ENCODE measurements at regions not wholly inside any gene's neighbourhood (a gene's known extent, or its start where the extent isn't known, plus 50 kb on each side); places are given as distances from the start of the nearest gene placed in this dataset.
"Not testable (repeated sequence)": the region's sequence is repeated elsewhere in the genome, so short reads cannot be mapped to it uniquely, and the experiment has no call there.

DNA sequence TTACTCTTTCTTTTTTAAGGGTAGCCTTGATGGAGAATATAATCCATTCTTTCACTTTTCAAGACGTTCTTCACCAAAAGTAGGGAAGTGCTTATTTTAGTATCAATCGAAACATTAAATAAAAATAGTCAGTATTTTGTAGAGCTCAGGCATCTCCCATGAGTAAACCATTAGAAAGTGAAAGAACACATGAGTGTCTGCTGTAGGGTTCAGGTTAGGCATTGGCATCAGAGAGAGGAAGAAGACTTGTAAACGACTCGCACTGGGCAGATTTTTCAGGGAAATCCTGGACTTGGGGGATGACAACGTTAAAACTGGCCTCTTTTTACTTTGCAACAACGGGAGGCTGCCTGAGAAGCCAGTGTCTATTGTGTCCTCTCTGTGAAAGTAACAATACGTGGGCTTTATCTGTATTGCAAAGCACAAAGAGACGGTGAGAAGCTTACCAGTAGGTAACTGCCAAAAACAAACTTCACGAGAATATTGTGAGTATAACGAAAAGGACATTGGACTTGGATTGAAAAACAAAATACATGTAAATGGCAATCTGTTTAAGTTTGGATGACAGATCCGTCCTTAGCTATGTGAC is 451.7 kb downstream of the PYDC2 start:
- 80 to 83% methylated on average over 11 of the region's 11 CpGs for WGBS, 2 donors
- DNase-seq (ENCODE audit: low spot score in 2 of 2): no peak
- TF ChIP-seq POLR2A (IDR thresholded peaks at IDR 0.05): no peak
- TF ChIP-seq, protein P1, sequence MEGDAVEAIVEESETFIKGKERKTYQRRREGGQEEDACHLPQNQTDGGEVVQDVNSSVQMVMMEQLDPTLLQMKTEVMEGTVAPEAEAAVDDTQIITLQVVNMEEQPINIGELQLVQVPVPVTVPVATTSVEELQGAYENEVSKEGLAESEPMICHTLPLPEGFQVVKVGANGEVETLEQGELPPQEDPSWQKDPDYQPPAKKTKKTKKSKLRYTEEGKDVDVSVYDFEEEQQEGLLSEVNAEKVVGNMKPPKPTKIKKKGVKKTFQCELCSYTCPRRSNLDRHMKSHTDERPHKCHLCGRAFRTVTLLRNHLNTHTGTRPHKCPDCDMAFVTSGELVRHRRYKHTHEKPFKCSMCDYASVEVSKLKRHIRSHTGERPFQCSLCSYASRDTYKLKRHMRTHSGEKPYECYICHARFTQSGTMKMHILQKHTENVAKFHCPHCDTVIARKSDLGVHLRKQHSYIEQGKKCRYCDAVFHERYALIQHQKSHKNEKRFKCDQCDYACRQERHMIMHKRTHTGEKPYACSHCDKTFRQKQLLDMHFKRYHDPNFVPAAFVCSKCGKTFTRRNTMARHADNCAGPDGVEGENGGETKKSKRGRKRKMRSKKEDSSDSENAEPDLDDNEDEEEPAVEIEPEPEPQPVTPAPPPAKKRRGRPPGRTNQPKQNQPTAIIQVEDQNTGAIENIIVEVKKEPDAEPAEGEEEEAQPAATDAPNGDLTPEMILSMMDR (IDR thresholded peaks at IDR 0.05): no peak
- intact Hi-C loops (cut with DNase I; ENCODE audit: low total_unique reads): no loop called here
- no peak overlapping the region for H3K4me3 ChIP-seq (ENCODE audit: low read depth, poor library complexity, severe bottlenecking)

DNA sequence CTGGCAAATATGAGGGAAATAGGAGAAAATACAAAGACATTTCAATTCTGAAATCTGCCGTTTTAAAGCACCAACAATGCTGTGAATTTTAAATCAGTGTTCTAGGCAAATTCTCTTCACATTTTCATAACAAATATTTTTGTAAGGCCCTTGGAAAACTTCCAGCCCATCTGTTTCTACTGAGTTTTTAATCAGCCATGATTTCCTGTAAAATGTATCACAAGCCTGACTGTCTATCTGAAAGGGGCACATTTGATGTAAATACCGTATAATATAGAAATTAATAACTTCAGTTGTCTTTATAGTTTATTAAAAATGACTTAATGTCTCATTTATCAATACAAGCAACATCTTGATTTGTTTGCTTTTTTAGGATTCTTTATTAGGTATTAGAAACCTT is 454.7 kb downstream of the PYDC2 start:
- no peak overlapping the region for H3K4me3 ChIP-seq (ENCODE audit: low read depth, poor library complexity, severe bottlenecking)
- intact Hi-C loops (cut with DNase I; ENCODE audit: low total_unique reads): no loop called here
- WGBS, 2 donors: 47 to 49% methylated on average over 2 of the region's 2 CpGs
- TF ChIP-seq POLR2A (IDR thresholded peaks at IDR 0.05): no peak
- TF ChIP-seq, protein P1 (IDR thresholded peaks at IDR 0.05): no peak
- no peak for DNase-seq (ENCODE audit: low spot score in 2 of 2)

DNA sequence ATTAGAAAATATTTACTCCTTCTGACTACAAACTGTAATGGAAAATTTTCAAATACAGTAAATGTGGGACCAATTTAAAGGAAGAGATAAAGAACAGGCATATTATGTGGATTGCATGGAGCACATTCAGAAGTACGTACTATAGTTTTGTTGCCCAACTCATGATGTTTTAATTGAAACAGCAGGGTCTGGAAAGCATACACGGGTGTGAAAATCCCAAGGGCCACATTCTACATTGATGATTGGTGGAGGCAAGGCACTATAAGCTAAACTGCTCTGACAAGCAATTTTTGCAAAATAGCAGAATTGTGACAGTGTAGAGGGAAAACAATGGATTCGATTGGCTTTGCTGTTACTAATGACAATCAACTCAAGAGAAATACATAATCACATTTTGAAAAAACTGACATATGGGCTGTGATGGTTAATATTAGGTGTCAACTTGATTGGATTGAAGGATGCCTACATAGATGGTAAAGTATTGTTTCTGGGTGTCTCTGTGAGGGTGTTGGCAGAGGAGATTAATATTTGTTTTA is 458.6 kb downstream of the PYDC2 start:
- intact Hi-C loops (cut with DNase I; ENCODE audit: low total_unique reads): no loop called here
- WGBS, 2 donors: 40 to 51% methylated on average over 3 of the region's 3 CpGs
- no peak overlapping the region for H3K4me3 ChIP-seq (ENCODE audit: low read depth, poor library complexity, severe bottlenecking)
- no peak for TF ChIP-seq POLR2A (IDR thresholded peaks at IDR 0.05)
- TF ChIP-seq, protein P1 (IDR thresholded peaks at IDR 0.05): no peak
- no peak for DNase-seq (ENCODE audit: low spot score in 2 of 2)

DNA sequence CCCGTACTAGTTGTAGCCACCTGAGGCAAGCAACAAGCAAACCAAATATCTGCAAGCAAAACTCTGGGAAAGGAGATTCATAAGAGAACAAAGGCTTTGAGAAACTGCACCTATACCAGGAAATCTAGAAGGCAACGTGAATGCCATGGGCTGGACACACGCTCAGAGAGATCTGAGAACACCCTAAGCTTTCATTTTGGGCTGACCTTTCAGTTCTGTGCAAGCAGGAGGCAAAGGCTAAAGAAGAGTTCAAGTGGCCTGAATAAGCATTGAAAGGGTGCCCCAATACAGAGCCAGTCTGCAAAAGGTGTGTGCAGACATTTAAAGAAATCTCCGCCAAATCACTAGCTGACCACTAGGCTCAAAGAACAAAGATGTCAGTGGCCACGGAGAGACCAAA is 461.6 kb downstream of the PYDC2 start:
- 84 to 86% methylated on average over 5 of the region's 5 CpGs for WGBS, 2 donors
- DNase-seq (ENCODE audit: low spot score in 2 of 2): no peak
- no peak overlapping the region for H3K4me3 ChIP-seq (ENCODE audit: low read depth, poor library complexity, severe bottlenecking)
- TF ChIP-seq POLR2A (IDR thresholded peaks at IDR 0.05): no peak
- TF ChIP-seq, protein P1 (IDR thresholded peaks at IDR 0.05): no peak
- intact Hi-C loops (cut with DNase I; ENCODE audit: low total_unique reads): no loop called here

DNA sequence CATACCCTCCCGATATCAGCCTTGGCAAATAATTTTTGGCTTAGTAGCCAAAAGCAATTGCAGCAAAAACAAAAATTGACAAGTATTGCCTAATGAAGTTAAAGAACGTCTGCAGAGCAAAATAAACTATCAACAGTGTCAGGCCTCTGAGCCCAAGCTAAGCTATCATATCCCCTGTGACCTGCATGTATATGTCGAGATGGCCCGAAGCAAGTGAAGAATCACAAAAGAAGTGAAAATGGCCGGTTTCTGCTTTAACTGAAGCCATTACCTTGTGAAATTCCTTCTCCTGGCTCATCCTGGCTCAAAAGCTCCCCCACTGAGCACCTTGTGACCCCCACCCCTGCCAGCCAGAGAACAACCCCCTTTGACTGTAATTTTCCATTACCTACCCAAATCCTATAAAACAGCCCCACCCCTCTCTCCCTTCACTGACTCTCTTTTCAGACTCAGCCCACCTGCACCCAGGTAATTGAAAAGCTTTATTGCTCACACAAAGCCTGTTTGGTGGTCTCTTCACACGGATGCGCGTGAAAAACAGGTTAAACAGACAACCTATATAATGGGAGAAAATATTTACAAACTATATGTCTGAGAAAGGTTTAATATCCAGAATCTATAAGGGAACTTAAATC is 466.3 kb downstream of the PYDC2 start:
- DNase-seq (ENCODE audit: low spot score in 2 of 2); H3K4me3 ChIP-seq (ENCODE audit: low read depth, poor library complexity, severe bottlenecking); intact Hi-C loops (cut with DNase I; ENCODE audit: low total_unique reads): not testable (repeated sequence)
- 88% methylated on average over 8 of the region's 8 CpGs for WGBS, 2 donors

DNA sequence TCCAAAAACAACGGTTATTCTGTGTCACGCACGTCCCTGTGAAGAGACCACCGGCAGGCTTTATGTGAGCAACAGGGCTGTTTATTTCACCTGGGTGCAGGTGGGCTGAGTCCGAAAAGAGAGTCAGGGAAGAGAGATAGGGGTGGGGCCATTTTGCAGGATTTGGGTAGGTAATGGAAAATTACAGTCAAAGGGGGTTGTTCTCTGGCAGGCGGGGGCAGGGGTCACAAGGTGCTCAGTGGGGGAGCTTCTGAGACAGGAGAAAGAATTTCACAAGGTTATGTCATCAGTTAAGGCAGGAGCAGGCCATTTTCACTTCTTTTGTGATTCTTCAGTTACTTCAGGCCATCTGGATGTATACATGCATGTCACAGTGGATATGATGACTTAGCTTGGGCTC is 467.0 kb downstream of the PYDC2 start:
- intact Hi-C loops (cut with DNase I; ENCODE audit: low total_unique reads); DNase-seq (ENCODE audit: low spot score in 2 of 2); H3K4me3 ChIP-seq (ENCODE audit: low read depth, poor library complexity, severe bottlenecking): not testable (repeated sequence)
- WGBS, 2 donors: 80 to 88% methylated on average over 6 of the region's 6 CpGs

DNA sequence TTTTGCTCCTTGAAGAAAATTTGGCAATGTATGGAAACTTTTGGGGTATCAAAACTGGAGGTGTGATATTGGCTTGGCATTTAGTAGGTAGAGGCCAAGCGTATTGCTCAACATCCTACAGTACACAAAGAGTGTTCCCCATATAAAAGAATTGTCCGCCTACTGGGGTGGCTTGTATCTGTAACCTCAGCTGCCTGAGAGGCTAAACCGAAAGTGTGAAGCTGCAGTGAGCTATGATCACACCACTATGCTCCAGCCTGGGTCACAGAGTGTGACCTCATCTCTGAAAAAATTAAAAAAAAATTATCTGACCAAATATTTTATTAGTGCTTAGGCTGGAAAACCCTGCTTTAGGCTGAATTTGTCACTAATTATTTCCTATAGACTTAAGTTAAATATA is 483.9 kb downstream of the PYDC2 start:
- H3K4me3 ChIP-seq (ENCODE audit: low read depth, poor library complexity, severe bottlenecking): no peak overlapping the region
- TF ChIP-seq, protein P1 (IDR thresholded peaks at IDR 0.05): no peak
- no peak for TF ChIP-seq POLR2A (IDR thresholded peaks at IDR 0.05)
- intact Hi-C loops (cut with DNase I; ENCODE audit: low total_unique reads): no loop called here
- 85% methylated on average over 3 of the region's 3 CpGs for WGBS, 2 donors
- DNase-seq (ENCODE audit: low spot score in 2 of 2): no peak

Data from lower leg skin (tissue), 4 donors.